ENCODE measurements at regions not wholly inside any gene's neighbourhood (a gene's known extent, or its start where the extent isn't known, plus 50 kb on each side); places are given as distances from the start of the nearest gene placed in this dataset.

DNA sequence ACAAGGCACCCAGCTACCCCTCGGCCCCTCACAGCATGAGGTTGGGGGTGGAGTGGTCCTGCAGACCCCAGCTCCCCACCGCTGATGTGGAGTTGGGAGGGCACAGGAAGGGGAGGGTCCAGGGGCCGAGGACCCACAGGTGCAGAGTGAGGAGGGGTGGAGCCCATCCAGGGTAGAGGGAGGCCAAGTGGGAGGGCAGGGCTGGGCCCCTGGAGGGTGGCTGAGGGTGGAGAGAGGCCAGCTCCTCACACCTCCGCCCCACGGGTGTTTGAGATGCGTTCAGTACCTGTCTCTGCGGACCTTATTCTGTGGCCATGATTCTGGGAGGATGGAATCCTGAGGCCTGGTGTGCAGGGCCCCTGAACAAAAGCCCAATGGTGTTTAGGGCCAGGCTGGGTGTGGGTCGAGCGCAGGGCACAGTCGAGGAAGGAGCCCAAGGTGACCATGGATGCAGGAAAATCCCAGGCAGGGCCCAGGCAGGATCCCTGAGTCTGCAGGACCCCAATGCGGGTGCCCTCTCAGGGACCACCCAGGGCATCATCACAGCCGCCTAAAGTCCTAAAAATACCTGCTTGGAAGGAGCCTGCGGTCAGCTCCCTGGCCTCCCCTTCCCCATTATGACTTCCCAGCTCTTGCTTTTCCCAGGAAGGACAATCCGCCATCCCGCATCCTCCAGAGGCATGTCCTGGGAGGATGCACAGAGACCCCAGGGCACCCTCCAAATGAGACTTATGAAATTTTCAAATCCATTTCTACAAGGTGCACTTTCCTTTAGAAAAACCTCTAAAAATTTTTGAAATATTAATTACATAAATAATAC is 377.1 kb upstream of the SFSWAP start:
- no peak for TF ChIP-seq CTCF (IDR thresholded peaks at IDR 0.05)
- TF ChIP-seq POLR2A (IDR thresholded peaks at IDR 0.05), result no peak
